Colon (tissue), 2 donors: ENCODE measurements at regions not wholly inside any gene's neighbourhood (a gene's known extent, or its start where the extent isn't known, plus 50 kb on each side); places are given as distances from the start of the nearest gene placed in this dataset.
"Not testable (repeated sequence)": the region's sequence is repeated elsewhere in the genome, so short reads cannot be mapped to it uniquely, and the experiment has no call there.

ENCODE experiments used
- FAIRE-seq: peaks from 2 replicates; lab custom pipeline; 2012; peaks lifted over from hg19 to GRCh38; lab: Jason Lieb, UNC
- donor health status: control.
- donor health status: control.

GRCh38 chr12:68479896-68480291 is 130.8 kb upstream of the RAP1B start:
- FAIRE-seq = no peak

DNA sequence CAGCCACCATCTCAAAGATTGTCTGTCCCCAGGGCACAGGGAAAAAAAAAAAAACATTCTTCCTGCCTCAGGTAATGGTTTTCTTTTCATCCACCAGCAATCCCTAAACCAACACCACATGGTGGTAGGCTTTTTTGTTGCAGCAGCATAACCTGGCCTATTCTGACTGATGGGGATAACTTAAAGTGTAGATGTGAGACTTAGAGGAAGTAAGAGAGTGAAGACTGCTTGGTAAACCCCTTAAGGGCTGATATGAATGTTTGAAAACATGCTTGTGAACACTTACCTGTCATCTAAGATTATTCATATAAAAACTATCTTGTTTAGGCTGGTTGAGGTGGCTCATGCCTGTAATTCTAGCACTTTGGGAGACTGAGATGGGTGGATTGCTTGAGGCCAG is 130.2 kb upstream of the RAP1B start:
- no peak for FAIRE-seq

DNA sequence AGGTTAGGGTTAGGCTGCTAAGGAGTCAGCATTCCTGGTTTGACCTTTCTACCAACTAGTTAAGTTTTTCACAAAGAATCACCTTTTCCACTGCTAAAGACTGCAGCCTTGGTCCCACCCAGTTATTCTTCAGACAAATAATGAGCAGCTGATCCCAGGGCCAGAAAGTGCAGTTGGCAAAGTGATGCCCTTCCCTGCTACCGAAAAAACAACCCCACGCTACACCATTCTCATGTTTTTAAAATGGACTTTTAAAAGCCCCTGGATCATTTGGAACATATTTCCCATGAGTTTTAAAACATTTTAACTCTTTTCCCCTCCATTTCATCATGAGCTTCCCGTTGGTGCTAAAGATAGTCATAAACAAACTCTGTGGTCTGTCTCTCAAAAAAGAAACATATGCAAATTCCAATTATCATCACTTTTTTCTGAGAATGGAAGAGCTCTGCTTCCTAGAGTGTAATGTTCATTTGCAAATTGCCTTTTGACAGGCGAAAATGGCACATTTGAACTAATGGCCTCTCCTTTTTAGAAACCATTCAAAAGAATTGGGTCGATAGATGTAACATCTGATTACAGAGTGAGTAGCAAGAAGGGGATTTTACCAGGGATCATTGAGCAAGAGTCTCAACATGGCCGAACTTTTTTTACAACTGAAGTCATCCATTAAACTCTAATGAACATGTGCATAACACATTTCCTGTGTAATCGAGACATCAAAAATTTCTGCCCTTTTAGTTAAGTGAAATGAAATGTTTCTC is 129.3 kb upstream of the RAP1B start:
- no peak for FAIRE-seq

- FAIRE-seq = no peak
Observed at GRCh38 chr12:68482014-68482413, 128.7 kb upstream of the RAP1B start.

DNA sequence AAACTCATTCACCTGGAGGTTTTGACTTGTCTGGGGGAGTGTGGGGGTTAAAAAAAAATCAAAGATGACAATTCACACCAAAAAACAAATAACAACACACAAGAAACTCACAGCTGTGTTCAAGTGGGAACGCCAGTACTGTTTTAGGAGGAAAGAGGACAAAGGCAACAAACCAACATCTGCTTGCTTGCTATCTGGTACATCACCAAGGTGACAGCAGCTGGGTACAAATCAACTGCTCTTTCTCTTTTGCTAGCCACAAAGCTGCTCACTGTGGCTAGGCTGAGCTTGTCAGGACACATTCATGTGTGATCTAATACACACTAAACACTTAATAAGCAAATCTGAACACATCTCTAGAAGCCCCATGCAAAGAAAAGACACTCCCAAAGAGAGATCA is 128.0 kb upstream of the RAP1B start:
- no peak for FAIRE-seq

- FAIRE-seq = no peak
Observed at GRCh38 chr12:68483592-68484383, 126.9 kb upstream of the RAP1B start.

- not testable (repeated sequence) for FAIRE-seq
Observed at GRCh38 chr12:68484578-68484977, 126.1 kb upstream of the RAP1B start.

DNA sequence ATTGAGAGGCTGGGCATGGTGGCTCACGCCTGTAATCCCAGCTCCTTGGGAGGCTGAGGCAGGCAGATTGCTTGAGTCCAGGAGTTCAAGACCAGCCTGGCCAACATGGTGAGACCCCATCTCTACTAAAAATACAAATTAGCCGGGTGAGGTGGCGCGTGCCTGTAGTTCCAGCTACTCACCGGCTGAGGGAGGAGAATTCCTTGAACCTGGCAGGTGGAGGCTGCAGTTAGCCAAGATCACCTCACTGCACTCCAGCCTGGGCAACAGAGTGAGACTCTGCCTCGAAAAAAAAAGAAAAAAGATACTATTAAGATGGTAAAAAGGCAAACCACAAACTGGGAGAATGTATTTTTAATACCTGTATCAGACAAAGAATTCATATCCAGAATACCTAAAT is 124.2 kb upstream of the RAP1B start:
- FAIRE-seq = not testable (repeated sequence)

- FAIRE-seq = no peak
Observed at GRCh38 chr12:68487721-68488309, 122.9 kb upstream of the RAP1B start.

DNA sequence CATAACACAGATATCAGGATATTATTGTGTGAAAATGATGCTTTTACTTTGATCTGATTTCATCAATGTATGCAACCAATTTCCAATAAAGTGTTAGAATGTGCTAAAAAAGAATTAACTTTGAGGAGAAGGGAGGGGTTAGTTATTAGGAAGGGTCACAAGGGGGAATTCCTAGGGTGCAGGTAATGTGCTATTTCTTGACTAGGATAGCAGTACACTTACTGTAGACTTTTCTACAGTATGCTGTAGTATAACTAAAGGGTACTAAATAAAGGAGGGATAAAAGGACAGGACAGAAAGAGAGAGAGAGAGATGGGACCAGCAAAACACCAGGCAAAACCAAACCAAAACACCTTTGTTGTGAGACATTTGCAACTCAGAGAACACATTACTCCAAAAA is 121.4 kb upstream of the RAP1B start:
- no peak for FAIRE-seq

- no peak for FAIRE-seq
Observed at GRCh38 chr12:68490476-68490875, 120.2 kb upstream of the RAP1B start.

DNA sequence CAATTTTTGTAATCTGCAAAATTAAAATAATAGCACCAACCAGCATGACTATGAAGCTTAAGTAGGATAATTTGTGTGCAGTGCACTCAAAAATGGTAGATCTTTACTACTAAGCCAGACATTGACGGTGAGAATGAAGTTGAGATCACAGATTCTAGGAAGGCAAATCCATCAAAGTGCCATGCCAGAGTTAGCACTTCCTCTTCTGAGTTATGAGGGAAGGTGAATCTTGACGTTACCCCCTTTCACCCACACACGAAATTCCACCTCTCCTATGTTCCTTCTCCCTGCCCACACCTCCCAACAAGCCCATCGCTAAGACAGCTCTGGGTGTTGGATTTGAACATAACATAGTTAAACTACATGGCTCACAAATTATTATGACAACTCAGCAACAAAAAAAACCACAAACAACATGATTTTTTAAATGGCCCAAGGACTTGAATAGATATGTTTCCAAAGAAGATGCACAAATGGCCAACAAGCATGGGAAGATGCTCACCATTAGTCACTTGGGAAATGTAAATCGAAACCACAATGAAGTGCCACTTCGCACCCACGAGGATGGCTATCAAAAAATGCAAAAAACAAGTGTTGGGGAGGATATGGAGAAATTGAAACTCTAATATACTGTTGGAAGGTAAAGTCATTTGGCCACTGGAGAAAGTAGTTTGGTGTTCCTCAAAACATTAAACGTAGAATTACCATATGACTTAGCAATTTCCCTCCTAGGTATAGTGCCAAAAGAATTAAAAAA is 119.3 kb upstream of the RAP1B start:
- no peak for FAIRE-seq

DNA sequence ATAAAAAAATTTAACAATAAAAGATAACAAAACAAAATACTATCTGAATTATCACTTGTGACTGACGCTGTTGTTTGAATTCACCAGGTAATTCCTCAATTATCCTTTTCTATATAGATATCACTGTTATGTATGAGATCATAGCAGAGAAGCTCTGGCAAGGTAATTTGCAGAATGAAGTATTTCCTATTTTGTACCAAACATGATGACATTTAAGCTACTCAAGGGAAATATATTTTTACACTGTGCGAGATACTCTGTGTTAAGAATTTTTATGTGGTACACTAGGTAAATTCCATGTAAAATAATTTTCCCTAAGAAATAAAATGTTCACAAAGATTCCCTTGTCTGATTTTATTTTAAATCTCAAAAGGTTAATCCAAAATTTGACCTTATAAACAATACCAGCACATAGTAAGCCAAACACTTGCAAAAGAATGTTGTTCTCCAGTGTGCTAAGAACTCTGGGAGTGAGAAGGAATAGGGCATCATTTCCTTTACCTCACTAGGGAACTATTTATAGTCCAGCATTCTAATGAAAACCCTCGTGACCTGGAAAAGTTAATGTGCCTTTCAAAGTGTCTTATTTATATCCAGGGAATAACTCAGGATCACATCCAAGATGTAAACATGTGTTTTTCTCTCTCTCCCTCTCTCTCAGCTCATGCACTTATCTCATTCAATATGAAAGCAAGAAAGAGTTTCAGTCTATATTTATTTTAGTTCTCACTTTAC is 115.2 kb upstream of the RAP1B start:
- FAIRE-seq = no peak

- FAIRE-seq = no peak
Observed at GRCh38 chr12:68497107-68497506, 113.6 kb upstream of the RAP1B start.

- FAIRE-seq = no peak
Observed at GRCh38 chr12:68497702-68498101, 113.0 kb upstream of the RAP1B start.

GRCh38 chr12:68498736-68499135 is 112.0 kb upstream of the RAP1B start:
- no peak for FAIRE-seq

DNA sequence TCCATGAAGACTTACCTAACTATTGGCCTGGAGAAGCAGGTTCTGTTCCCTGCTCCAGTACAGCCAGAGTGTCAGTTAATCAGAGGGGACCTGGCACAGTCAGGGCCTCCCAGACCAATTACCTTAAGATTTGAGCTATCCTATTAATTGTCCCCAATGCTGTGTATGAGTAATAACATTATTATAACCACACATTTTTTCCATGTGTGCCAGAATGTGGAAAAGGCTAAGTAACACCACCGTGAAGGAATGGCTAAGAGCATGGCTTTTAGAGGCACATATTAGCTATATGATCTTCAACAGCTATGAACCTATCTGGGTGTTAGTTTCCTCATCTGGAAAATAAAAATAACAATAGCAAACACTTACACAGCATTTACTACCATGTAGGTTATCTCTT is 111.1 kb upstream of the RAP1B start:
- FAIRE-seq = no peak

DNA sequence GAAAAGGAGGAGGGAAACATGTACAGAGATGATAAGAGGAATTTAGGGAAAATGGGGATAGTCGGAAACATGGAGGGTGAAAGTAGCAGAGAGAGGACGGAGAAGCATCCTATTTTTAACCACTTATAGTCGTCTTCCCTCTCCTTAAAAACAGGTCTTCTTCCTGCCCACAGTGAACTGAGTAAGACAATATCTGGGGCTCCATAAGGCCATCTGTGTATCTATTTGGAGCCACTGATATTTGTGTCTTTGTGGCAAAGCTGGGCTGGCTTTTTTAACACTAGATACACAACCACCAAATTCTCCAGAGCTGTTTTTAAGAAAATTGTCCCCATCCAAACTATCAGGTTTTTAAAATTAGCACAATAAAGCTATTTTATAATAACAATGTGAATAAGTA is 109.5 kb upstream of the RAP1B start:
- no peak for FAIRE-seq

DNA sequence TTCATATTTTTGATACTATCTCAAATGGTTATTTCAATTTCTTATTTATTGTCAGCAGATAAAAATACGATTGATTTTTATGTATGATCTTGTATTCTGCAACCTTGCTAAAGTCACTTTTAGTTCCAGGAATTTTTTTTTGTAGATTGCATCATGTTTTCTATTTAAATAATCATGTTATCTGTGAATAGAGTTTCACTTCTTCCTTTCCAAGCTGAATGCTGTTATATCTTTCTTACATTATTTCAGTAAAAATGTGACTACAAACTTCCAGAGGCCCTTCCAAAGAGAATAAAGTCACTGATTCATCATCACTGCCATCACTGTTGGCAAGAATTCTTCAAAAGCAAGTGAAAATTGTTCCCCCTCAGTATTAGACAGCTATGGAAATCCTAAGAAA is 104.7 kb upstream of the RAP1B start:
- no peak for FAIRE-seq

GRCh38 chr12:68506619-68507018 is 104.1 kb upstream of the RAP1B start:
- FAIRE-seq = no peak

DNA sequence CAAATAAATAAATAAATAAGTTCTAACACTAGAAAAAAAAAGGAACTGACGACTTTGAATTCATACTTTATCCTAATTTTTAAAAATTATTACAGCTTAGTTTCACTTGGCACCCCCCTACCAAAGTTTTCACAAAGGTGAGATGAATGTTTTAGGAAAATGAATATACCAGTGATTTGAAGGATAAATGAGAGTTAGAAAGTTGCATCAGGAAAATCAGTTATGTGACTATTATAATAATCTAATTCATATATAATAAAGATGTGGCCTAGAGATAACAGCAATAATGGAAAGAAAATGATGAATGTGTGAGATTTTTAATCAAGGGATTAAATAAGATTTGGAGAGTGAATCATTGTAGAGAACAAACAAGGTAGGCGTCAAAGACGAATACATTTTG is 103.0 kb upstream of the RAP1B start:
- FAIRE-seq = no peak

DNA sequence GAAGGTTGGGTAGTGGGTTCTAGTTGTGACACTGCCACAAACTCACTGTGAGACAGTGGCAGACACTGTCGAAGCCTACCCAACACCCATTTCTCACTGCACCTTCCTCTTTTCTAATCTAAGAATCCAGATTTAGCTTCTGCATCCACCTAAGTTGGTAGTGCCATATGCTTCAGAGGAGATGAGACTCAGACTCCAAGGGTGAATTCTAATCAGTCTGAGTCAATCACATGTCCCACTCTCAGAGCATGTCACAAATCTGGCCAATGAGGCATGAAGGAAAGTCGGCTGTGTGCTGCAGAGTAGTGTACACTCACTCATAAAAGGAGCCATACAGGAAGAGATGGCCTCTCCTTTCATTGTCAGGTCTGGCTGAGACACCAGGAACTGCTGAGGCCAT is 102.1 kb upstream of the RAP1B start:
- FAIRE-seq = no peak
